T1000 (cell line): ENCODE measurements at regions not wholly inside any gene's neighbourhood (a gene's known extent, or its start where the extent isn't known, plus 50 kb on each side); places are given as distances from the start of the nearest gene placed in this dataset.

ENCODE experiments used
- DNase-seq: peaks from one replicate; lab custom pipeline; 2025; ENCODE audit warnings: mixed read lengths; lab: John Stamatoyannopoulos, UW

- DNase-seq = no peak
Observed at GRCh38 chr2:163266772-163267171, 428.2 kb upstream of the KCNH7 start.

GRCh38 chr2:163265562-163265961 is 427.0 kb upstream of the KCNH7 start:
- no peak for DNase-seq

GRCh38 chr2:163264341-163264740 is 425.8 kb upstream of the KCNH7 start:
- no peak for DNase-seq

DNA sequence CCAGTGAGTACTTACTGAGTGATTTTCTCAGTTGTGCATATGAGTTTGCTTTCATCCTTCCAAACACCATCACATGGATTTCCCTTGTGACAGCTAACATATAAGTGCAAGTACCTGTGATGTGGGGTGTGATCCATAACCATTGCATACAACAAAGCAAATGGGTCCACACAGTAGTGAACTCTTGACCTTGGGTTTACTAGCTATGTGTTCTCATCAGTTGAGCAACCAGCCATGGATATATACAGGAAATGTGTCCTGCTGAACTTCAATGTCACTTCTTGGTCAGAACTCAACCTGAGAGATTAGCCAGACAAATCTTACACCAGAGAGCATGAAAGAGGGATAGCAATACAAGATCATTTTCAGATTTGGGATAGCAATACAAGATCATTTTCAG is 420.9 kb upstream of the KCNH7 start:
- no peak for DNase-seq

DNA sequence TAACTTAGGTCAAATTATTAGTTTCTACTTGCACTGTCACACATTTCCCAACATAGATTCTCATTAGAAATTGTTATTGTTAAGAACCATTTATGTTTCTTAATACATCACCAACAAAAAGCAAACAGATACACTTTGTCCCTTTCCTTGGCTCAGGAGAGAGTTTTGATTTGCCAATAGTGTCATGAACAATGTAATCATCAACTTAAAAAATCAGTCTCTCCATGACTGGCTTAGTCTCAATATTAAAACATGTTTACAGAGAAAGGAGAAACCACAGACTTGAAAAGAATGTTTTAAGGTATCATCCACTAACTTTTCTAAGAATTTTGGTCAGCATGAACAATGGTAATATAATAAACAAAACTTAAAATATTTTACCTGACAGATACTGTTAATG is 416.5 kb upstream of the KCNH7 start:
- no peak for DNase-seq

GRCh38 chr2:163253621-163254285 is 415.2 kb upstream of the KCNH7 start:
- DNase-seq = no peak

DNA sequence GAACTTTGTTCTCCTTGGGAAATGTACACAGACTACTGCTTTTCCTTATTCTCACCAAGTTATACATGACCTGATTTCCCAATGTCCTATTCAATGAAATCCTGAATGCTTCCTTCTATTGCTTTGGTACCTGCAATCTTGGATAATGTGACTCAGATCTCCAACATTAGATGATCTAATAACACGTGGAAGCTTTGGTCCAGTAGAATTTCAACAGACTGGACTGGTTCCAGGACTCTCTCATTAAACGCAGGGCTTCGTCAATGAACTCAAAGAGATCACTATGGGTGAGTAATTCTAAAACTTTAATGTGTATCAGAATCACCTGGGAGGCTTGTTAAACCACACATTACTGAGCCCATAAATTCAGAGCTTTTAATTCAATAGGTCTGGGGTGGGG is 413.6 kb upstream of the KCNH7 start:
- no peak for DNase-seq

DNA sequence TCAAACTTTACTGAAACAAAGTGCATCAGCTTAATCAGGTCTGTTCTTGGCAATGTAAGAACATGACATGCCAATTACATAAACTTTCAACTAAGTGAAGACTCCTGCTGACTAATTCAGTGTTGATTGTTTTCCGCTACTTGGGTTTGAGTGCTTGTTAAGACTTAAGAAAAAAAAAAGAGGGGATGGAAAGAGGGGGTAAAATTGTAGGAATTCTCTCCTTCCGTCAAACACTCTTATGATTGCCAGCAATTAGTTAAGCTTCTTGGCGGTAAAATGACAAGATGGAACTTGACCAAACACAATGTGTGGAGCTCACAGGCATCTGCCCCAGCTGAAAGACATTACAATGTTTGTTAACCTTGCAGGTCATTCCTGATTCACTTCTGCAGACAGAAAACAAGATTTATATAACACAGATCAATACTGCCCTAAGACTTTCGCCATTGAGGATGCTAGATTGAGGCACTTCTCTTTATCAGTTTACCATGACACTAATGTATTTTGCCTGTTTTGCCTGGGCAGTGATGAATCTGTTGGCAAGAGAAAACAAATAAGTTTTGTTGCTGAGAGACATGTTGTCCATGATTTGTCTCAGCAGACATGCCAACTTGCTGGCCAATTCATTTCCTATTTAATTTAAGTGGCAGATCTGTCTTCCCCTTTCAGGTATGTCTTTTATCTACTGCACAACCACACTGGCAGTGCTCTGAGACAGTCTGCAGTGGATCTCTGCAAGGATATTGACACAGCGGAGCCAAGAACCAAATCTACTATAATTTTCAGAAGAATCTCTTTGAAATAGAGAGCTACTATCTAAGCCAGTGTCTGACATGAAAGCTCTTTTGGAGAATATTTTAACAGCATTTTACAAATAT is 410.0 kb upstream of the KCNH7 start:
- no peak for DNase-seq

DNA sequence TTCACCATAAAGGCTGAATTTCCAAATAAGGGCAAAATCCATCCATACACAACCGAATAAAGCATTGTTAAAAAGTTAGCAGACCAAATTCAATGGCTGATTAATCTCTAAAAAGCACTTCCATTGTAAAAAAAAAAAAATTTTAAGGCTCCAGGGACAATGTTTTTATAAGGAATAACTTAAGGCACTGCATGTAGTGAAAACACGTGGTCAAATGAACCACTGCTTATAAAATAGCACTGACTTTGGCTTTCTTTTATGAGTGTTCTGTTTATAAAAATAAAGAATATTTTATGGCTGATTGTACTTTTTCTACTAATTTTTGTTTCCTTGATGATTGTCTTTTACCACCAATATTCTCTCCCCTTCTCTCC is 409.3 kb upstream of the KCNH7 start:
- no peak for DNase-seq

- DNase-seq = no peak
Observed at GRCh38 chr2:163247156-163247846, 408.7 kb upstream of the KCNH7 start.

DNA sequence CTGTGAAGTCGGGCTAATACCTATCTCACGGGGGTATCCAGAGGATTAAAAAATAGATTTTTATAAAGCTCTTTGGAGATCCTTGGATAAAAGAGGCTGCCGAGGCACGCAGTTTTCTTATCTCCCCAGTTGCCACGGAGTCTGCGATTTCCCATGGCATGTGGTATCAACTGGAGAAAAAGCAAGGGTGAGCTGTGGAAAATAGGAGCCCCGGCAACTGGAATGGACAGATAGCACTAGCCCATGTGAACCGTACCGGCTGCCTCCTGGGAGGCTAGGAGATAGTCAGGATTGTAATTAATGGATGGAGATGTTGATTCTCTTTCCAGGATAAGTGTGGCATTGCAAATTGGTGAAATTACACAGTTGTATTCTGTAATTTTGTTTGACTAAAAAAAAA is 407.6 kb upstream of the KCNH7 start:
- DNase-seq = no peak

DNA sequence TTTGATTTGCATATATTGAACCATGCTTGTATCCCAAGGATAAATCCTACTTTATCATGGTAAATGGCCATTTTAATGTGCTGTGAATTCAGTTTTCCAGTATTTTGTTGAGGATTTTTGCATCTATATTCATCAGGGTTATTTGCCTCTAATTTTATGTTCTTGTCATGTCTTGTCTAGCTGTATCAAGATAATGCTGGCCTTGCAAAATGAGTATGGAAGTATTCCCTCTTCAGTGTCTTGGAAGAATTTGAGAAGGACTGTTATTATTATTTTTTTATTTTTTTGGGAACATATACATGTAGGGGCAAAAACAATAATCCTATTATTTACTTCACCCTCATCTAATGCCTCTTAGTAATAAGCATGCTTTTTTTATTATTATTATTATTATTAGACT is 398.0 kb upstream of the KCNH7 start:
- DNase-seq = no peak

DNA sequence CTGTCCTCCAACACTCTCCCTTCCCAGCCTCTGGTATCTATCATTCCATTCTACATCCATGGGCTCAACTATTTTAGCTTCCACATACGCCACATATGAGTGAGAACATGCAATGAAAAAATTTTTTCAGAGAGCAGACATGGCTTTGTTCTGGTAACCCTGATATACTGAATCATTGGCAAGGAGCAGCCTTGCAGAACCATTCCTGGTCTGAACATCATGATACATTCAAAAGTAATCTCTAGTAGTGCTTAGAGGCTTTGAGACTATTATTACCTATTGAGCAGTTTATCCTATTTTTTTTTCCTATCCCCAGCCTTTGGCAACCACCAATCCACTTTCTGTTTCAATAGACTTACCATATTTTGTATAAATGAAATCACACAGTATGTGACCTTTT is 393.1 kb upstream of the KCNH7 start:
- DNase-seq = no peak

- peak; percentile 44 for DNase-seq
Observed at GRCh38 chr2:163213661-163214081, 375.1 kb upstream of the KCNH7 start.

DNA sequence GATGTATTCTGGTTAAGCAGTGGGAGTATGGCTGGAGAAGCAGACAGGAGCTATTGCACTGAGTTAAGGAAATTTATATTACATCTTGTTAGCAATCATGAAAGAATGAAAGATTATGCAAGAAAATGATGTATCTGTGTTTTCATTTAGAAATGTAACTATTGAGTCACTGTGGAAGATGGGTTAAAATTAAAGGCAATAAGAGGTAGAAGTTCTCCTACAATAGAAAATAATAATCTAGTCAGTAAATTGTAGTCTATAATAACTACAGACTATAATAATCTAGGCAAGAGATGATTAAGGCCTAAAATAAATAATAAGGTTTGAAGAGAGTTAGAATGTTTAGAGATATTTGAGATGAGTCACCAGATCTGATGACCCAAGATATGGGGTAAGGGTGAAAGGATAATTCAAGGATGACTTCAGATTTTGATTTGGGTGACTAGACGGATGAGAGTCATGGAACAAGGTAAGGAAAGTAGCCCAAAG is 371.9 kb upstream of the KCNH7 start:
- no peak for DNase-seq

- peak; percentile 31 for DNase-seq
Observed at GRCh38 chr2:163207693-163208370, 369.3 kb upstream of the KCNH7 start.

DNA sequence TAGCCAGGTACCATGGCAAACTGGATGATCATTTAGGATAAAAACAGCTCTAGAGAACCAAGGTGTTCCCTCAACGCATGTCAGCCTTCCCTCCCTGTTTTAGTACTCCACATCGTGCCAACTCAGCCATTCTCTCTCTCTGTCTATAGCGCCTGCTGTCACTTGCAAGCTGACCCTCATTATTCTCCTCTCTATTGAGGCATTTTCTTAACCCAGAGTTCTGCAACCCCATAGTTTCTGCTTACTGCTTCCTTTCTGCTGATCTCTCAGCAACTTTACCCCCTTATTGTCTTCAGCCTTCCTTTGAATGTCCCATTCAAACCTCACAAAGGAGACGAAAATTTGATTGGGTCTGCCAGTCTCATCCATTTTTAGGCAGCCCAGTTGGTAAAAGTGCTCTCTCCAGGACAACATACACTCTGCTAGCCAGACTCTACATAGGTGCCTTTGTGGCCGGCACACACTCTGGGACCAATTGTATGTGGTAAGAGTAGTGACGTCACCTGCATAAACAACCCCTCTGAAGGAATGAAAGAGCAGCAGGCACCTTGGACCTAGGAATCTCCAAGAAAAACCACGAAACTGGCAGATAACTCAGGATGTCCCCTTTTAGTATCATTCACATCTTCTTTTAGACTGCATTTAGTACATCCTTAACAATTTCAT is 367.2 kb upstream of the KCNH7 start:
- no peak for DNase-seq

- no peak for DNase-seq
Observed at GRCh38 chr2:163200741-163201140, 362.2 kb upstream of the KCNH7 start.

GRCh38 chr2:163198972-163199371 is 360.4 kb upstream of the KCNH7 start:
- DNase-seq = no peak

DNA sequence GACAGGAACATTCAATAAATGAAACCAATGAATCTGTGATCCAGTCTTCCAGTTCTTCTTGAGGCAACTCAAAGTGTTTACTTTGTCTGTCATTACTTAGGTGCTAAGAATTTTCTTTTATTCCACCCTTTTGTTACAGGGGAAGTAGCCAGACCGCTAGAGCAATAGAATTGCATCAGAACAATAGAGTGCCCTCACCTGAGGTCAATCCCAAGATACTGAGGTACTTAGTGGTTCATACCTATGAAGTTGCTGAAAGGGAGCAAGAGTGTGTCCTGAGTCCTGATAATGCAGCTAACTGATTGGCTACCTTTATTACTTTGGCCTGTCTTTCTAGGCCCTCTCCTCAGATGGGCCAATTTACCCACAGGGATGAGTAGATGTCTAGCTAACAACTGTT is 359.4 kb upstream of the KCNH7 start:
- no peak for DNase-seq

DNA sequence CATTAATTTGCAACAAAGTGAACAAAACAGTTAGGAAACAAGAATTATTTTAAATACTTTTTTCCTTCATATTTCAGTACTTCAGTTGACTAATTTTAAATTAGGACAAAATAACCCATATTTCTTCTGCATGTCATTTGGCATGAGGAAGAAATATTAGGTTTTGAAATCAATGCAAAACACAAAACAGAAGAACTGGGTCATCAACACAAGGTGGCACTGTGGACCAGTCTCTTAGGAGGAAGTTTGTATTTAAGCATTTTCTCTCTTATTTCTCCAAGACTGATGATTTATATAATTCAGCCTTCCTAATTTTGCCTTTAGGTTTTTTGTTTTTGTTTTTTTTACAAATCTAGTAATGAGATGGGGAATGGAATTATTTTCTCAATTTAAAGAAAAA is 352.8 kb upstream of the KCNH7 start:
- DNase-seq = no peak
